HCT116 (cell line): ENCODE measurements at regions not wholly inside any gene's neighbourhood (a gene's known extent, or its start where the extent isn't known, plus 50 kb on each side); places are given as distances from the start of the nearest gene placed in this dataset.

Experiments used
- ATAC-seq: fragments of 200-7000 bp; cut with Tn5 transposase; 2 replicates; pipeline ENCODE4 v1.9.1; 2020; ENCODE audit warnings: mild to moderate bottlenecking, moderate library complexity
- BruUV-seq: library from RNA; stranded (reverse); fragments of 400-500 nt; replicated peaks from 2 replicates; lab custom pipeline; 2021; lab: Mats Ljungman, UMichigan
- CTCF ChIA-PET: fragments of 300-600 bp; sonication (Branson Sonifier 250); formaldehyde crosslinking; loops from one replicate; lab custom pipeline; 2021; ENCODE audit warnings: antibody characterized with exemption; lab: Charles Lee
- POLR2A ChIA-PET: fragments of 300-600, 350-600 bp; sonication (Branson Sonifier 250); formaldehyde crosslinking; loops from one replicate; lab custom pipeline; 2021; ENCODE audit warnings: antibody characterized with exemption; lab: Charles Lee
- RAD21 ChIA-PET, 2 experiments: fragments of 300-600 bp; sonication (Branson Sonifier 250); formaldehyde crosslinking; loops; one replicate each; lab custom pipeline; 2023; ENCODE audit warnings: low total read pairs in 2 of 2; ENCODE audit not compliant: uncharacterized antibody in 2 of 2, unreplicated experiment in 2 of 2, low non-redundant PET in 1 of 2; lab: Charles Lee
- DNase-seq: peaks from one replicate; pipeline ENCODE4 v3.0.0-alpha.2; 2010; ENCODE audit warnings: low read depth, low spot score
- H2AFZ ChIP-seq: fragments of 200-600 bp; shearing (Covaris generic), sonication (generic); 2 replicates; pipeline ENCODE4 v1.6.1; 2017; ENCODE audit warnings: low read depth, mixed run types, mixed read lengths, antibody characterized with exemption, low read length; ENCODE audit not compliant: poor library complexity, severe bottlenecking
- H3K27ac ChIP-seq: 2 replicates; pipeline ENCODE4 v1.5.1; 2012; ENCODE audit warnings: low read depth, low read length
- H3K27me3 ChIP-seq: fragments of 200-600 bp; sonication (generic); 2 replicates; pipeline ENCODE4 v1.6.1; 2016; ENCODE audit warnings: mixed run types, low read length, mixed read lengths; ENCODE audit not compliant: insufficient read depth
- H3K36me3 ChIP-seq, 2 experiments: fragments of 200-500 bp in 1 of 2; fragments of 200-600 bp in 1 of 2; sonication (Bioruptor generic) in 1 of 2; sonication (generic) in 1 of 2; 2 replicates each; pipeline versions ENCODE4 v1.5.1 to v1.6.1; 2014 to 2016; ENCODE audit warnings: low read length in 2 of 2, inconsistent platforms in 1 of 2, mixed read lengths in 1 of 2, mixed run types in 1 of 2; ENCODE audit not compliant: insufficient read depth in 2 of 2, control insufficient read depth in 1 of 2
- H3K4me1 ChIP-seq, 2 experiments: fragments of 200-600 bp in 1 of 2; sonication (generic) in 1 of 2; 2 replicates each; pipeline versions ENCODE4 v1.5.1 to v1.6.1; 2012 to 2017; ENCODE audit warnings: low read length in 2 of 2, inconsistent platforms in 1 of 2, mild to moderate bottlenecking in 1 of 2, mixed read lengths in 1 of 2, mixed run types in 1 of 2, moderate library complexity in 1 of 2; ENCODE audit not compliant: insufficient read depth in 2 of 2, control insufficient read depth in 1 of 2
- H3K4me2 ChIP-seq: fragments of 200-600 bp; sonication (generic); 2 replicates; pipeline ENCODE4 v1.6.1; 2017; ENCODE audit warnings: mixed run types, low read length, mixed read lengths
- H3K4me3 ChIP-seq, 2 experiments: fragments of 200-600 bp in 1 of 2; sonication (generic) in 1 of 2; replicated peaks in 1 of 2; 2 replicates each; pipeline ENCODE4 v1.5.1; 2011 to 2016; ENCODE audit warnings: low read length in 2 of 2, control low read depth in 1 of 2, low read depth in 1 of 2, mild to moderate bottlenecking in 1 of 2, mixed read lengths in 1 of 2, mixed run types in 1 of 2
- H3K79me2 ChIP-seq: fragments of 200-600 bp; sonication (generic); 2 replicates; pipeline ENCODE4 v1.6.1; 2017; ENCODE audit warnings: mild to moderate bottlenecking, mixed run types, low read length, moderate library complexity, mixed read lengths; ENCODE audit not compliant: insufficient read depth
- H3K9ac ChIP-seq: fragments of 200-600 bp; sonication (generic); 2 replicates; pipeline ENCODE4 v1.6.1; 2016; ENCODE audit warnings: low read length, mixed read lengths
- H3K9me2 ChIP-seq: fragments of 200-600 bp; sonication (generic), shearing (Covaris generic); 2 replicates; pipeline ENCODE4 v1.6.1; 2017; ENCODE audit warnings: mixed run types, mild to moderate bottlenecking, moderate library complexity; ENCODE audit not compliant: insufficient read depth
- H3K9me3 ChIP-seq, 2 experiments: fragments of 200-500 bp in 1 of 2; fragments of 200-600 bp in 1 of 2; sonication (Bioruptor generic) in 1 of 2; sonication (generic) in 1 of 2; 2 replicates each; pipeline ENCODE4 v1.6.1; 2014 to 2017; ENCODE audit warnings: low read length in 2 of 2, mixed read lengths in 2 of 2, inconsistent platforms in 1 of 2, low read depth in 1 of 2, mild to moderate bottlenecking in 1 of 2, mixed run types in 1 of 2, moderate library complexity in 1 of 2; ENCODE audit not compliant: control insufficient read depth in 1 of 2, insufficient read depth in 1 of 2
- H4K20me1 ChIP-seq: fragments of 200-600 bp; sonication (generic), shearing (Covaris generic); 2 replicates; pipeline ENCODE4 v1.6.1; 2017; ENCODE audit warnings: mixed run types, mild to moderate bottlenecking, moderate library complexity; ENCODE audit not compliant: insufficient read depth
- CBX3 ChIP-seq: IDR thresholded peaks from 2 replicates; pipeline ENCODE4 v1.6.1; 2012; ENCODE audit warnings: low read depth
- CEBPB ChIP-seq: IDR thresholded peaks from 2 replicates; pipeline ENCODE4 v1.6.1; 2012; ENCODE audit warnings: low read depth
- EGR1 ChIP-seq: IDR thresholded peaks from 2 replicates; pipeline ENCODE4 v1.6.1; 2012; ENCODE audit warnings: low read depth
- EZH2 ChIP-seq: fragments of 200-600 bp; sonication (generic); IDR thresholded peaks from 2 replicates; pipeline ENCODE4 v1.6.1; 2017; ENCODE audit warnings: antibody characterized with exemption, mixed run types
- EZH2phosphoT487 ChIP-seq: fragments of 200-600 bp; IDR thresholded peaks from 2 replicates; pipeline ENCODE4 v1.6.1; 2018; ENCODE audit warnings: antibody characterized with exemption, borderline replicate concordance
- JUND ChIP-seq: IDR thresholded peaks from 2 replicates; pipeline ENCODE4 v1.6.1; 2012
- POLR2AphosphoS5 ChIP-seq: IDR thresholded peaks from 2 replicates; pipeline ENCODE4 v1.6.1; 2011; ENCODE audit warnings: mild to moderate bottlenecking, low read depth, low read length, moderate library complexity
- RAD21 ChIP-seq: IDR thresholded peaks from 2 replicates; pipeline ENCODE4 v1.6.1; 2012; ENCODE audit warnings: low read depth, mild to moderate bottlenecking
- SP1 ChIP-seq: IDR thresholded peaks from 2 replicates; pipeline ENCODE4 v1.6.1; 2012; ENCODE audit warnings: low read depth
- SRF ChIP-seq: IDR thresholded peaks from 2 replicates; pipeline ENCODE4 v1.6.1; 2012; ENCODE audit warnings: low read depth
- YY1 ChIP-seq: IDR thresholded peaks from 2 replicates; pipeline ENCODE4 v1.6.1; 2011; ENCODE audit warnings: low read length, low read depth, moderate library complexity, mild to moderate bottlenecking; ENCODE audit not compliant: insufficient replicate concordance; ENCODE audit errors: extremely low read depth
- ZFX ChIP-seq: fragments of 450-650 bp; IDR thresholded peaks from 2 replicates; pipeline ENCODE4 v1.6.1; 2017
- ZNF274 ChIP-seq: fragments of 200-500 bp; sonication (Bioruptor generic); IDR thresholded peaks from 2 replicates; pipeline ENCODE4 v1.6.1; 2014; ENCODE audit warnings: mild to moderate bottlenecking, low read depth, low read length, inconsistent platforms
- intact Hi-C: fragments of 100-400 bp; cut with micrococcal nuclease; formaldehyde crosslinking; loops from 2 replicates; pipeline ENCODE4 v1.10.0; 2022
- TF ChIP-seq, protein P1 (sequence below): IDR thresholded peaks from 2 replicates; pipeline ENCODE4 v1.6.1; 2012
- TF ChIP-seq, protein P2 (sequence below): IDR thresholded peaks from 2 replicates; pipeline ENCODE4 v1.6.1; 2012; ENCODE audit warnings: low read depth
- TF ChIP-seq, protein P3 (sequence below), 3 experiments: fragments of 200-600 bp in 1 of 3; sonication (generic) in 1 of 3; IDR thresholded peaks in 2 of 3; conservative IDR thresholded peaks in 1 of 3; 2 replicates each; pipeline ENCODE4 v1.5.1; 2012 to 2017; ENCODE audit warnings: low read depth in 2 of 3, low read length in 2 of 3, antibody characterized with exemption in 1 of 3, borderline replicate concordance in 1 of 3, control low read depth in 1 of 3, mild to moderate bottlenecking in 1 of 3, mixed read lengths in 1 of 3, mixed run types in 1 of 3, moderate library complexity in 1 of 3; ENCODE audit not compliant: insufficient read depth in 1 of 3
- TF ChIP-seq, protein P4 (sequence below): IDR thresholded peaks from 2 replicates; pipeline ENCODE4 v1.6.1; 2012

DNA sequence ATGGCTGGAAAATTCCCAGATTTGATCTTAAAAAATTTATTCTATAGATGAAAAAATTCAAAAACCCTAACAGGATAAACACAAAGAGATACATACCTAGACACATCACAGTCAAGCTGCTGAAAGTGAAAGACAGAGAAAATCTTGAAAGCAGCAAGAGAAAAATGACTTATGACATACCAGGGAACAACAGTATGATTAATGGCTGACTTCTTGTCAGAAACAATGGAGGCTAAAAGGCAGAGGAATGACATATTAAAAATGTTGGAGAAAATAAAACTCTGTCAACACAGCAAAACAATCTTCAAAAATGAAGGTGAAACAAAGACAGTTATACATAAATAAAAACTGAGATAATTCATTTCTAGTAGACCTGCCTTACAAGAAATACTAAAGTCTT, 442.7 kb downstream of the IPMK start:
- Histone ChIP-seq H3K79me2 (no peaks in the 10 kb centered on the region), H4K20me1 (no peaks in the 10 kb centered on the region), H3K27ac (no peak overlapping the region), H3K9me2 (no peaks in the 10 kb centered on the region), H3K4me3 (no peak overlapping the region), H3K4me2 (no peak overlapping the region), H3K36me3 (no peaks in the 10 kb centered on the region), H3K4me1 (no peaks in the 10 kb centered on the region), H3K9ac (no peak overlapping the region), H3K9me3 (peaks cover 4% of the 10 kb centered on the region in 2 experiments; a peak in 2 of 4 replicates), H2AFZ (no peak overlapping the region), H3K27me3 (no peaks in the 10 kb centered on the region)
- CTCF ChIA-PET = no interaction called here
- DNase-seq (no peak), ATAC-seq (no peak)
- POLR2A ChIA-PET = no interaction called here
- BruUV-seq = no TSS peak
- TF ChIP-seq, protein P1, sequence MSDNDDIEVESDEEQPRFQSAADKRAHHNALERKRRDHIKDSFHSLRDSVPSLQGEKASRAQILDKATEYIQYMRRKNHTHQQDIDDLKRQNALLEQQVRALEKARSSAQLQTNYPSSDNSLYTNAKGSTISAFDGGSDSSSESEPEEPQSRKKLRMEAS = no peak
- TF ChIP-seq EZH2phosphoT487 (no peak), SRF (no peak), POLR2AphosphoS5 (no peak), JUND (no peak), YY1 (no peak), CBX3 (no peak), RAD21 (no peak), EGR1 (no peak), EZH2 (no peak), ZFX (no peak), SP1 (no peak), CEBPB (no peak), ZNF274 (no peak)
- TF ChIP-seq, protein P2, sequence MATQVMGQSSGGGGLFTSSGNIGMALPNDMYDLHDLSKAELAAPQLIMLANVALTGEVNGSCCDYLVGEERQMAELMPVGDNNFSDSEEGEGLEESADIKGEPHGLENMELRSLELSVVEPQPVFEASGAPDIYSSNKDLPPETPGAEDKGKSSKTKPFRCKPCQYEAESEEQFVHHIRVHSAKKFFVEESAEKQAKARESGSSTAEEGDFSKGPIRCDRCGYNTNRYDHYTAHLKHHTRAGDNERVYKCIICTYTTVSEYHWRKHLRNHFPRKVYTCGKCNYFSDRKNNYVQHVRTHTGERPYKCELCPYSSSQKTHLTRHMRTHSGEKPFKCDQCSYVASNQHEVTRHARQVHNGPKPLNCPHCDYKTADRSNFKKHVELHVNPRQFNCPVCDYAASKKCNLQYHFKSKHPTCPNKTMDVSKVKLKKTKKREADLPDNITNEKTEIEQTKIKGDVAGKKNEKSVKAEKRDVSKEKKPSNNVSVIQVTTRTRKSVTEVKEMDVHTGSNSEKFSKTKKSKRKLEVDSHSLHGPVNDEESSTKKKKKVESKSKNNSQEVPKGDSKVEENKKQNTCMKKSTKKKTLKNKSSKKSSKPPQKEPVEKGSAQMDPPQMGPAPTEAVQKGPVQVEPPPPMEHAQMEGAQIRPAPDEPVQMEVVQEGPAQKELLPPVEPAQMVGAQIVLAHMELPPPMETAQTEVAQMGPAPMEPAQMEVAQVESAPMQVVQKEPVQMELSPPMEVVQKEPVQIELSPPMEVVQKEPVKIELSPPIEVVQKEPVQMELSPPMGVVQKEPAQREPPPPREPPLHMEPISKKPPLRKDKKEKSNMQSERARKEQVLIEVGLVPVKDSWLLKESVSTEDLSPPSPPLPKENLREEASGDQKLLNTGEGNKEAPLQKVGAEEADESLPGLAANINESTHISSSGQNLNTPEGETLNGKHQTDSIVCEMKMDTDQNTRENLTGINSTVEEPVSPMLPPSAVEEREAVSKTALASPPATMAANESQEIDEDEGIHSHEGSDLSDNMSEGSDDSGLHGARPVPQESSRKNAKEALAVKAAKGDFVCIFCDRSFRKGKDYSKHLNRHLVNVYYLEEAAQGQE = no peak
- TF ChIP-seq, protein P3, sequence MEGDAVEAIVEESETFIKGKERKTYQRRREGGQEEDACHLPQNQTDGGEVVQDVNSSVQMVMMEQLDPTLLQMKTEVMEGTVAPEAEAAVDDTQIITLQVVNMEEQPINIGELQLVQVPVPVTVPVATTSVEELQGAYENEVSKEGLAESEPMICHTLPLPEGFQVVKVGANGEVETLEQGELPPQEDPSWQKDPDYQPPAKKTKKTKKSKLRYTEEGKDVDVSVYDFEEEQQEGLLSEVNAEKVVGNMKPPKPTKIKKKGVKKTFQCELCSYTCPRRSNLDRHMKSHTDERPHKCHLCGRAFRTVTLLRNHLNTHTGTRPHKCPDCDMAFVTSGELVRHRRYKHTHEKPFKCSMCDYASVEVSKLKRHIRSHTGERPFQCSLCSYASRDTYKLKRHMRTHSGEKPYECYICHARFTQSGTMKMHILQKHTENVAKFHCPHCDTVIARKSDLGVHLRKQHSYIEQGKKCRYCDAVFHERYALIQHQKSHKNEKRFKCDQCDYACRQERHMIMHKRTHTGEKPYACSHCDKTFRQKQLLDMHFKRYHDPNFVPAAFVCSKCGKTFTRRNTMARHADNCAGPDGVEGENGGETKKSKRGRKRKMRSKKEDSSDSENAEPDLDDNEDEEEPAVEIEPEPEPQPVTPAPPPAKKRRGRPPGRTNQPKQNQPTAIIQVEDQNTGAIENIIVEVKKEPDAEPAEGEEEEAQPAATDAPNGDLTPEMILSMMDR (IDR thresholded peaks at IDR 0.05 in 2 of 3, conservative IDR thresholded peaks at IDR 0.05 in 1 of 3; ENCODE audit: borderline replicate concordance in 1 of 3, insufficient read depth in 1 of 3, low read depth in 2 of 3, low read length in 2 of 3) = no peak
- TF ChIP-seq, protein P4, sequence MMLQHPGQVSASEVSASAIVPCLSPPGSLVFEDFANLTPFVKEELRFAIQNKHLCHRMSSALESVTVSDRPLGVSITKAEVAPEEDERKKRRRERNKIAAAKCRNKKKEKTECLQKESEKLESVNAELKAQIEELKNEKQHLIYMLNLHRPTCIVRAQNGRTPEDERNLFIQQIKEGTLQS = no peak
- intact Hi-C loops = no loop called here
- RAD21 ChIA-PET = no interaction called here
